ENCODE measurements at regions not wholly inside any gene's neighbourhood (a gene's known extent, or its start where the extent isn't known, plus 50 kb on each side); places are given as distances from the start of the nearest gene placed in this dataset.

- no peak overlapping the region for H3K4me3 ChIP-seq (ENCODE audit: low read depth, low read length)
- no peak for DNase-seq (ENCODE audit: low read depth)
- no peak for TF ChIP-seq CTCF (conservative IDR thresholded peaks at IDR 0.05; ENCODE audit: low read depth, low read length)
Observed at GRCh38 chr5:18944771-18945170, 1043.2 kb downstream of the CDH18 start.

DNA sequence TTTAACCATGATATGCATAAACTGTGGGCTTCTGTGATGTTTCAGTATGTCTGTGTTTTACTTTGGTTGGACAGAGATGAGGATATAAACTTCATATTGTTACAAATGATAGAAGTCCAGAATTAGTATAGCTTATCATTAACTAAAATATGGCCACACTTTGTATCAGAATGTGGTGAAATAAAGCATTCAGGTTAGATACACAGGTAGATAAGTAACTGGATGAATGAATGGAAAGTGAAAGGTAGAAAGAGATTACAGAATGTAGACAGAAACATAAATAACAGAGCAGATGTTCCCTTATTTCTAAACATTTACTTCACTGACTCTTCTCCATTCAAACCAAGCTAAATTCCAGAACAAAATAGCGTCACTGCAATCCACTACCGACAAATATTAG lies 1033.8 kb downstream of the CDH18 start:
- DNase-seq (ENCODE audit: low read depth), result no peak
- TF ChIP-seq CTCF (conservative IDR thresholded peaks at IDR 0.05; ENCODE audit: low read depth, low read length), result no peak
- H3K4me3 ChIP-seq (ENCODE audit: low read depth, low read length), result no peak overlapping the region

- DNase-seq (ENCODE audit: low read depth), result no peak
- H3K4me3 ChIP-seq (ENCODE audit: low read depth, low read length), result no peak overlapping the region
- TF ChIP-seq CTCF (conservative IDR thresholded peaks at IDR 0.05; ENCODE audit: low read depth, low read length), result no peak
Observed at GRCh38 chr5:18959535-18959934, 1028.5 kb downstream of the CDH18 start.

DNA sequence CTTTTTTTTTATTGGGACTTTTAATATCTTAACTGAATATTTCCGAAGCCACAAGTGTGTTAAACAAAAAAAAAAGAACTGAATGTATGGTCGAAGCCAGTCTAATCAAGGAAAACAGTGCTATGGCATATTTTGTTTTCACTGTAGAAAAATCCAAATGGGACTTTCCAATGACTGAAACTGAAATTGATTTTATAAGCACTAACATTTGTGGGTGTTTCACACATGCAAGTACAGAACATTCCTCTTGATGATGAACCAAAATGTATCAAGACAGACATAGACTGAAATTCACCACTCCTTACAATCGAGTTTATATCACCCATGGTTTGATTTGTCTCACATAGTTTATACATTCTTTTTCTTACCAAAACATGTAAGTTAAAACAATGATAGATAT lies 1026.8 kb downstream of the CDH18 start:
- no peak for TF ChIP-seq CTCF (conservative IDR thresholded peaks at IDR 0.05; ENCODE audit: low read depth, low read length)
- no peak overlapping the region for H3K4me3 ChIP-seq (ENCODE audit: low read depth, low read length)
- DNase-seq (ENCODE audit: low read depth), result no peak

DNA sequence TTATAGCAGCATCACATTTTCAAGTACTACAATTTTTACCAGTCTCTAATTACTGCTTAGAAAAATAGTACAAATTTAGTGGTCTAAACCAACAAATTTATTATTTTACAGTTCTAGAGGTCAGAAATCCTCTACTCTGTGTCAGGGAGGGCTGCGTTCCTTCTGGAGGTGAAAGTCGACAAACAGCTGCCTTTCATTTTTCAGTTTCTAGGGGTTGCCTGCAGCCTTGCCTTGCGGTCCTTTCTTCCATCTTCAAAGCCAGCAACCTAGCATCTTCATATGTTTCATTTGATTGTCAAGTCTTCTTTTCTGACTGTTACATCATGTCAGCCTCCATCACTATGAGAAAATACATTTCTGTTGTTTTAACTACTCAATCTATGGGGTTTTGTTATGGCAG lies 1022.1 kb downstream of the CDH18 start:
- no peak for DNase-seq (ENCODE audit: low read depth)
- TF ChIP-seq CTCF (conservative IDR thresholded peaks at IDR 0.05; ENCODE audit: low read depth, low read length), result no peak
- H3K4me3 ChIP-seq (ENCODE audit: low read depth, low read length), result no peak overlapping the region

GRCh38 chr5:18967637-18968036 lies 1020.4 kb downstream of the CDH18 start:
- H3K4me3 ChIP-seq (ENCODE audit: low read depth, low read length), result no peak overlapping the region
- no peak for DNase-seq (ENCODE audit: low read depth)
- TF ChIP-seq CTCF (conservative IDR thresholded peaks at IDR 0.05; ENCODE audit: low read depth, low read length), result no peak

DNA sequence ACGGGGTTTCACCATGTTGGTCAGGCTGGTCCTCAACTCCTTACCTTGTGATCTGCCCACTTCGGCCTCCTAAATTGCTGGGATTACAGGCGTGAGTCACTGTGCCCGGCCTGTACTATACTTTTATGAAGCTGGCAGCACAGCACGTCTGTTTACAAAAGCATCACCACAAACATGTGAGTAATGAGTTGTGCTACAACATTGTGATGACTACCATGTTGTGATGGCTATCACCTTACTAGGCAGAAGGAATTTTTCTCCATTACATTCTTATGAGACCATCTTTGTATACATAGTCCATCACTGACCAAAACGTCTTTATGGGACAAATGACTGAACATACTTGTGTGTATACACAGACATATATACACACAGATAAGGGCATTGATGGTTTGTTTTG lies 1019.0 kb downstream of the CDH18 start:
- TF ChIP-seq CTCF (conservative IDR thresholded peaks at IDR 0.05; ENCODE audit: low read depth, low read length), result no peak
- H3K4me3 ChIP-seq (ENCODE audit: low read depth, low read length), result no peak overlapping the region
- DNase-seq (ENCODE audit: low read depth), result no peak

All from epithelial cell of proximal tubule (primary cell).